ENCODE measurements at regions not wholly inside any gene's neighbourhood (a gene's known extent, or its start where the extent isn't known, plus 50 kb on each side); places are given as distances from the start of the nearest gene placed in this dataset.

DNA sequence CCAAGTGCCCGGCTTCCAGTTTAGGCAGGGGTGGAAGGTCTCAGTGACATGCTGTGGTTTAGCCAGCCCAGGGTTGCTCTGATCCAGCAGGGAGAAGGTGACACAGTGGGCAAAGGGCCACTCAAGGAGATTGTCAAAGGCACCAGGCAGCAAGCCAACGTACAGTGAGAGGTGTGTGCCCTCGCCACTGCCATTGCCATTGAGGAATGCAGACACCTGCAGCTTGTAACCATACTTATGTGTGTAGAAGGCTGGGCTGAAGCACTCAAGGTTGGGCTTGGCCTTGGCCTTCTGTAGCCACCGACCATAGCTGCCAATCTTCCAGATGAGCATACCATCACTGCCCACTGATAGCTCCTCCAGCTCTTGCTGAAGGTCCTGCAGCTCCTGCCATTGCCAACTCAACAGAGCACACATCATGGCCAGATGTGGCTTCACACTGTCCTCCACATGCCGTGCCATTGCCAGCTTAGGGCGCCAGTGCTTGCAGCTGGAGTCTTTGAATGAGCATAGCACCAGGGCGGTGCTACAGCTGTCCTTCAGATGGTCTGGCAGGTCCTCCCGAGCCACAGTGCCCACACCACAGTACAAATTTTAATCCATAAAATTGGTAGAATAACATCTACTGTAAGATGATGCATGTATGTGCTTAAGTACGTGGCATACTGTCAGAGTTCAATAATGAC, 59.7 kb upstream of the HMHB1 start:
- ChIA-PET POLR2A (no interaction called here), CTCF (ENCODE audit: low intra/inter-chr PET ratio) (no interaction called here)
- BruUV-seq (replicated peaks), result no TSS peak
- TF ChIP-seq HDAC6 (IDR thresholded peaks at IDR 0.05; ENCODE audit: low read depth, low read length) (no peak), NFE2 (IDR thresholded peaks at IDR 0.05; ENCODE audit: low read depth) (no peak), ZNF146 (CRISPR knock-in tag; IDR thresholded peaks at IDR 0.05; ENCODE audit: unreplicated experiment) (no peak), MTA2 (IDR thresholded peaks at IDR 0.05; ENCODE audit: low read depth) (no peak), HOXB6 (CRISPR knock-in tag; IDR thresholded peaks at IDR 0.05; ENCODE audit: borderline replicate concordance) (no peak)
- Histone ChIP-seq H2AFZ (ENCODE audit: low read depth, low read length) (no peak overlapping the region), H3K9me1 (ENCODE audit: control insufficient read depth, insufficient read depth, low read length) (no peaks in the 10 kb centered on the region), H3K9ac (ENCODE audit: insufficient read depth in 1 of 2, low read depth in 2 of 2, low read length in 2 of 2) (no peak overlapping the region), H3K79me2 (ENCODE audit: control insufficient read depth, insufficient read depth, low read length) (no peaks in the 10 kb centered on the region), H3K27me3 (ENCODE audit: control insufficient read depth in 2 of 2, insufficient read depth in 2 of 2, low read length in 2 of 2) (peaks cover 0 to 8% of the 10 kb centered on the region in 2 experiments; a peak in 2 of 5 replicates), H3K27ac (ENCODE audit: extremely low read depth, low read depth, low read length) (no peak overlapping the region), H3K36me3 (ENCODE audit: control insufficient read depth, insufficient read depth, low read length) (no peaks in the 10 kb centered on the region), H3K9me3 (replicated peaks; ENCODE audit: control insufficient read depth, insufficient read depth, low read depth, low read length) (no peaks in the 10 kb centered on the region), H3K4me1 (replicated peaks in 1 of 2; ENCODE audit: control insufficient read depth in 2 of 2, insufficient read depth in 2 of 2, low read length in 2 of 2) (no peaks in the 10 kb centered on the region), H3K4me3 (no peak overlapping the region), H4K20me1 (replicated peaks; ENCODE audit: control insufficient read depth, insufficient read depth, low read length) (no peaks in the 10 kb centered on the region), H3K4me2 (ENCODE audit: insufficient read depth, low read length) (no peak overlapping the region)
- no peak for FAIRE-seq
- in situ Hi-C loops (cut with MboI) (no loop called here), intact Hi-C loops (cut with micrococcal nuclease) (no loop called here)
- 1% methylated on average over 9 of the region's 9 CpGs for WGBS (ENCODE audit: insufficient coverage, low coverage, missing lambda C conversion rate)
- DNase-seq (ENCODE audit: extremely low read depth in 1 of 4, low spot score in 3 of 4), result no peak
- ATAC-seq, result no peak

DNA sequence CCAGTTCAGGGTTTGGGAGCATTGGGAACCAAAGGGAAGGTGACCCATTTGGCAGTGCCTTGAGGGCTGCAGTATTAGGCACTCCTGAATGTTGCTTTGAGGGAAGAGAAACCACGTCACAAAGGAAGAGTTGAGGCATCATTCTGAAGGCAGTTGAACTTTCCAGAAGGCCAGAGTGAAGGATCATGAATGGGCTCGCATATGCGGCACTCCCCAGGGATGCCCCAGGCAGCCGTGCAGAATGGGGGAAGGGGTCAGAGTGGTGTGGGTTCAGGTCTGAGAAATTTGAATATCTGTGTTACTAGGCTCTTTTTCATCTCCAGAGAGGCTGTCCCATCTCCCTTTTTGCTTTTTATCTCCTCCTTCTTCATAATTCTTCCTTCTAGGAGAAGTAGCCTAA, 60.6 kb upstream of the HMHB1 start:
- intact Hi-C loops (cut with micrococcal nuclease) (no loop called here), in situ Hi-C loops (cut with MboI) (no loop called here)
- Histone ChIP-seq H3K36me3 (ENCODE audit: control insufficient read depth, insufficient read depth, low read length) (no peaks in the 10 kb centered on the region), H2AFZ (ENCODE audit: low read depth, low read length) (no peak overlapping the region), H3K27ac (ENCODE audit: extremely low read depth, low read depth, low read length) (no peak overlapping the region), H3K9me3 (replicated peaks; ENCODE audit: control insufficient read depth, insufficient read depth, low read depth, low read length) (no peaks in the 10 kb centered on the region), H4K20me1 (replicated peaks; ENCODE audit: control insufficient read depth, insufficient read depth, low read length) (no peaks in the 10 kb centered on the region), H3K27me3 (ENCODE audit: control insufficient read depth in 2 of 2, insufficient read depth in 2 of 2, low read length in 2 of 2) (peaks cover 0 to 8% of the 10 kb centered on the region in 2 experiments; a peak in 2 of 5 replicates), H3K9me1 (ENCODE audit: control insufficient read depth, insufficient read depth, low read length) (no peaks in the 10 kb centered on the region), H3K9ac (ENCODE audit: insufficient read depth in 1 of 2, low read depth in 2 of 2, low read length in 2 of 2) (no peak overlapping the region), H3K4me1 (replicated peaks in 1 of 2; ENCODE audit: control insufficient read depth in 2 of 2, insufficient read depth in 2 of 2, low read length in 2 of 2) (no peaks in the 10 kb centered on the region), H3K4me2 (ENCODE audit: insufficient read depth, low read length) (no peak overlapping the region), H3K4me3 (no peak overlapping the region), H3K79me2 (ENCODE audit: control insufficient read depth, insufficient read depth, low read length) (no peaks in the 10 kb centered on the region)
- CTCF ChIA-PET (ENCODE audit: low intra/inter-chr PET ratio), result no interaction called here
- BruUV-seq (replicated peaks), result no TSS peak
- 0% methylated on average over 4 of the region's 4 CpGs for WGBS (ENCODE audit: insufficient coverage, low coverage, missing lambda C conversion rate)
- POLR2A ChIA-PET, result interaction anchor here (0.6 kb wide), 1 partner anchor 330 kb away, joined by 3 read pairs; no protein-coding TSS in a partner anchor
- ATAC-seq, result no peak
- DNase-seq (ENCODE audit: extremely low read depth in 1 of 4, low spot score in 3 of 4), result no peak
- no peak for FAIRE-seq
- TF ChIP-seq HSF4 (CRISPR knock-in tag; IDR thresholded peaks at IDR 0.05; ENCODE audit: borderline replicate concordance), result no peak
- no peak for TF ChIP-seq RBM39 (optimal IDR thresholded peaks at IDR 0.05; ENCODE audit: low read depth, low read length)
- TF ChIP-seq ZNF124 (CRISPR knock-in tag; IDR thresholded peaks at IDR 0.05), result no peak
- TF ChIP-seq, protein P1, sequence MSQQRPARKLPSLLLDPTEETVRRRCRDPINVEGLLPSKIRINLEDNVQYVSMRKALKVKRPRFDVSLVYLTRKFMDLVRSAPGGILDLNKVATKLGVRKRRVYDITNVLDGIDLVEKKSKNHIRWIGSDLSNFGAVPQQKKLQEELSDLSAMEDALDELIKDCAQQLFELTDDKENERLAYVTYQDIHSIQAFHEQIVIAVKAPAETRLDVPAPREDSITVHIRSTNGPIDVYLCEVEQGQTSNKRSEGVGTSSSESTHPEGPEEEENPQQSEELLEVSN (IDR thresholded peaks at IDR 0.05; ENCODE audit: borderline replicate concordance in 1 of 2, extremely low read depth in 1 of 2, insufficient read depth in 1 of 2, insufficient read length in 1 of 2, low read depth in 1 of 2, low read length in 1 of 2, poor library complexity in 1 of 2, severe bottlenecking in 1 of 2), result no peak
- TF ChIP-seq, protein P2, sequence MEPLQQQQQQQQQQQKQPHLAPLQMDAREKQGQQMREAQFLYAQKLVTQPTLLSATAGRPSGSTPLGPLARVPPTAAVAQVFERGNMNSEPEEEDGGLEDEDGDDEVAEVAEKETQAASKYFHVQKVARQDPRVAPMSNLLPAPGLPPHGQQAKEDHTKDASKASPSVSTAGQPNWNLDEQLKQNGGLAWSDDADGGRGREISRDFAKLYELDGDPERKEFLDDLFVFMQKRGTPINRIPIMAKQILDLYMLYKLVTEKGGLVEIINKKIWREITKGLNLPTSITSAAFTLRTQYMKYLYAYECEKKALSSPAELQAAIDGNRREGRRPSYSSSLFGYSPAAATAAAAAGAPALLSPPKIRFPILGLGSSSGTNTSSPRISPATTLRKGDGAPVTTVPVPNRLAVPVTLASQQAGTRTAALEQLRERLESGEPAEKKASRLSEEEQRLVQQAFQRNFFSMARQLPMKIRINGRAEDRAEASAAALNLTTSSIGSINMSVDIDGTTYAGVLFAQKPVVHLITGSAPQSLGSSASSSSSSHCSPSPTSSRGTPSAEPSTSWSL (CRISPR knock-in tag; IDR thresholded peaks at IDR 0.05; ENCODE audit: borderline replicate concordance), result no peak
- no peak for TF ChIP-seq PHB (CRISPR knock-in tag; IDR thresholded peaks at IDR 0.05)
- TF ChIP-seq, protein P3, sequence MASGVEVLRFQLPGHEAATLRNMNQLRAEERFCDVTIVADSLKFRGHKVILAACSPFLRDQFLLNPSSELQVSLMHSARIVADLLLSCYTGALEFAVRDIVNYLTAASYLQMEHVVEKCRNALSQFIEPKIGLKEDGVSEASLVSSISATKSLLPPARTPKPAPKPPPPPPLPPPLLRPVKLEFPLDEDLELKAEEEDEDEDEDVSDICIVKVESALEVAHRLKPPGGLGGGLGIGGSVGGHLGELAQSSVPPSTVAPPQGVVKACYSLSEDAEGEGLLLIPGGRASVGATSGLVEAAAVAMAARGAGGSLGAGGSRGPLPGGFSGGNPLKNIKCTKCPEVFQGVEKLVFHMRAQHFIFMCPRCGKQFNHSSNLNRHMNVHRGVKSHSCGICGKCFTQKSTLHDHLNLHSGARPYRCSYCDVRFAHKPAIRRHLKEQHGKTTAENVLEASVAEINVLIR (CRISPR knock-in tag; IDR thresholded peaks at IDR 0.05), result no peak

Data from K562 (cell line).